ENCODE measurements at regions not wholly inside any gene's neighbourhood (a gene's known extent, or its start where the extent isn't known, plus 50 kb on each side); places are given as distances from the start of the nearest gene placed in this dataset.

DNA sequence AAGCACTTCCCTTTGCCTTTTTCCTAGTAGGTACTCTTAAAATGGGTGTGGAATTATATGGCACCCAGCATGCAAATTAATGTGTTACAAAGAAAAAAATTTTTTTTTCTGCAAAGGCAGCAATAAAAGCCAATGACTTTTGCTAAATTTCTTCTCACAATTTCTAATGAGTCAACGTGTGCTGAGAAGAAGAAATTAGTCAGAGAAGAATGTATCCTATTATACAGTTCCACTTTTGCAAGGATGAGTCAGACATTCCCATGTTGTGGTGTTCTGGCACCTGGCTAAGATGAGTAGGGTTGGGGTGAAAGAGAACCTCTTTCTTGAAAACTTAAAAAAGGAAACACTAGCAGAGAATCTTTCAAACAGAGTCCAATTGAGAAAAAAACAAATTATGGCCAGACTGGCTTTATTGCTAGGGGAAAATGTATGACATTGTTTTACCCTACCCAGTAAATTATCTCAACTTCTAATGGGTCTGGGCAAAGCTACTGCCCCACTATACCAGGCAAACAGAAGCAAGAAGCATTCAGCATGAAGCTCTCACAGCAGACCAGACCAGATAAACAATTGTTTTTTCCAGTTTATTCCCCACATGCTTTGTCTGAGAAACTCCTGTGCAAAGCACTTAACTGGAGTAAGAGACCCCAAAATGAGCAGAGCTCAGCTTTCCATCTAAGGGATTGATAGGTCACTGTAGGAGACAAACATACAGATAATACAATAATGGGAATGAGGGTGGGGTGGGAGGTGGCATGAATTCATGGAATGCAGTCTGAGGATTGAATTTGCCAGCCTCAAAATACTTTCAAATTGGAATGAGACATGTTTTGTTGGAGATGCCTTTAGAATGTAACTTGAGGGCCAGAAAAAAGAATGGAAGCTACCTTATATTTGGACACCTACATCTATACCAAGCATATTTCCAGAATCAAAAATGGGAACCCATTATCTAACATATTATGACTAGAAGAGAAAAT lies 220.8 kb upstream of the RFX3 start:
- no peak for TF ChIP-seq ETV6 (conservative IDR thresholded peaks at IDR 0.05 in 1 of 2, IDR thresholded peaks at IDR 0.05 in 1 of 2; ENCODE audit: borderline replicate concordance in 1 of 2, low read depth in 1 of 2)
- peak; percentile 42 for TF ChIP-seq BCL3 (IDR thresholded peaks at IDR 0.05; ENCODE audit: borderline replicate concordance, insufficient read depth, low read depth, low read length, poor library complexity, severe bottlenecking)
- Histone ChIP-seq H3K4me3 (no peak overlapping the region), H3K79me2 (ENCODE audit: control insufficient read depth, insufficient read depth, low read length) (no peaks in the 10 kb centered on the region), H3K36me3 (ENCODE audit: control insufficient read depth in 2 of 2, insufficient read depth in 2 of 2, low read length in 1 of 2) (no peaks in the 10 kb centered on the region), H4K20me1 (ENCODE audit: control insufficient read depth, insufficient read depth) (no peaks in the 10 kb centered on the region), H3K4me2 (ENCODE audit: control insufficient read depth, insufficient read depth) (no peak overlapping the region), H3K4me1 (ENCODE audit: control insufficient read depth, insufficient read depth, low read length) (no peaks in the 10 kb centered on the region), H3K9ac (ENCODE audit: control insufficient read depth, insufficient read depth, low read length) (no peak overlapping the region), H3K27me3 (replicated peaks in 1 of 2; ENCODE audit: control insufficient read depth in 2 of 2, insufficient read depth in 2 of 2, low read length in 1 of 2) (peaks cover 0 to 2% of the 10 kb centered on the region in 2 experiments; a peak in 1 of 4 replicates), H3K9me3 (replicated peaks; ENCODE audit: control insufficient read depth, insufficient read depth, low read length) (no peaks in the 10 kb centered on the region), H2AFZ (ENCODE audit: control insufficient read depth, low read depth, low read length) (no peak overlapping the region), H3K27ac (ENCODE audit: control insufficient read depth, insufficient read depth) (no peak overlapping the region)
- intact Hi-C loops (cut with micrococcal nuclease; ENCODE audit: unreplicated experiment) (no loop called here), in situ Hi-C loops (cut with MboI) (no loop called here)
- CTCF ChIA-PET: no interaction called here
- WGBS (ENCODE audit: insufficient coverage, insufficient replicate concordance, low lambda C conversion rate, missing lambda C conversion rate): 0% methylated on average over 1 of the region's 1 CpG
- ATAC-seq (no peak), FAIRE-seq (no peak), DNase-seq (ENCODE audit: low read depth, low spot score) (no peak)
- SMC1A ChIA-PET (ENCODE audit: uncharacterized antibody, unreplicated experiment): no interaction called here
- POLR2A ChIA-PET: no interaction called here
- no TSS peak for BruUV-seq (replicated peaks)
- RAD21 ChIA-PET (ENCODE audit: unreplicated experiment): no interaction called here

DNA sequence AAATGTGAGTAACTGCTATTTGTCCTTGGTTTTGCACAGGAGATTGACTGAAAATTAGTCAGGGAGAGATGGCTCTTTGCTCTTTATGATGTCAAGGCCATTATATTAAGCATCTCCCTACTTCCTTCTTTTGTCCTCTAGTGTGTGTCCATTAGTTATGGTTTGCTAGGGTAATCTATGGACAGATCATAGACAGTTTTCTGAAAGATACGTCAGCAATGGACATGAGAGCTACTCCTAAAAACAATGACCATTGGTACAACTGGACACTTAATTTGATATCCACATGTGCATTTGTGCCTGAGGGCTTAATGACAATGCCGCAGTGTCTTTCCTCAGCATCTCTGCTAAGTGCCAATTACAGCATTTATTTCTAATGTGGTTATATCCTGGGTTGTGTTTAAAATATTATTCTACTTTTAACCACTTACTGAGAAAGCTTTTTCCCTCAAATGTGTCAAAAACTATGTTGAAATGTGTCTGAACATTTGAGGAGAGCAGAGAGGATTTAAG lies 218.2 kb upstream of the RFX3 start:
- no peak for DNase-seq (ENCODE audit: low read depth, low spot score)

More for the DNA sequence above, 218.2 kb upstream of the RFX3 start:
- H2AFZ ChIP-seq (ENCODE audit: control insufficient read depth, low read depth, low read length): no peak overlapping the region
- H3K27ac ChIP-seq (ENCODE audit: control insufficient read depth, insufficient read depth): no peak overlapping the region
- no peaks in the 10 kb centered on the region for H3K9me3 ChIP-seq (replicated peaks; ENCODE audit: control insufficient read depth, insufficient read depth, low read length)
- H3K79me2 ChIP-seq (ENCODE audit: control insufficient read depth, insufficient read depth, low read length): no peaks in the 10 kb centered on the region
- BruUV-seq (replicated peaks): no TSS peak
- ChIA-PET RAD21 (ENCODE audit: unreplicated experiment) (no interaction called here), POLR2A (no interaction called here), CTCF (no interaction called here), SMC1A (ENCODE audit: uncharacterized antibody, unreplicated experiment) (interaction anchor here (1.1 kb wide), 1 partner anchor 16 kb away, joined by 6 read pairs; no protein-coding TSS in a partner anchor)
- H3K4me1 ChIP-seq (ENCODE audit: control insufficient read depth, insufficient read depth, low read length): no peaks in the 10 kb centered on the region
- no peak overlapping the region for H3K4me2 ChIP-seq (ENCODE audit: control insufficient read depth, insufficient read depth)
- ATAC-seq (no peak), FAIRE-seq (no peak)
- in situ Hi-C loops (cut with MboI): no loop called here
- H3K27me3 ChIP-seq (replicated peaks in 1 of 2; ENCODE audit: control insufficient read depth in 2 of 2, insufficient read depth in 2 of 2, low read length in 1 of 2): peaks cover 0 to 2% of the 10 kb centered on the region in 2 experiments; a peak in 1 of 4 replicates
- no peak overlapping the region for H3K9ac ChIP-seq (ENCODE audit: control insufficient read depth, insufficient read depth, low read length)
- H4K20me1 ChIP-seq (ENCODE audit: control insufficient read depth, insufficient read depth): no peaks in the 10 kb centered on the region
- 27% methylated on average over 2 of the region's 2 CpGs for WGBS (ENCODE audit: insufficient coverage, insufficient replicate concordance, low lambda C conversion rate, missing lambda C conversion rate)
- H3K4me3 ChIP-seq: no peak overlapping the region
- intact Hi-C loops (cut with micrococcal nuclease; ENCODE audit: unreplicated experiment): no loop called here
- H3K36me3 ChIP-seq (ENCODE audit: control insufficient read depth in 2 of 2, insufficient read depth in 2 of 2, low read length in 1 of 2): no peaks in the 10 kb centered on the region
- TF ChIP-seq, protein P1, sequence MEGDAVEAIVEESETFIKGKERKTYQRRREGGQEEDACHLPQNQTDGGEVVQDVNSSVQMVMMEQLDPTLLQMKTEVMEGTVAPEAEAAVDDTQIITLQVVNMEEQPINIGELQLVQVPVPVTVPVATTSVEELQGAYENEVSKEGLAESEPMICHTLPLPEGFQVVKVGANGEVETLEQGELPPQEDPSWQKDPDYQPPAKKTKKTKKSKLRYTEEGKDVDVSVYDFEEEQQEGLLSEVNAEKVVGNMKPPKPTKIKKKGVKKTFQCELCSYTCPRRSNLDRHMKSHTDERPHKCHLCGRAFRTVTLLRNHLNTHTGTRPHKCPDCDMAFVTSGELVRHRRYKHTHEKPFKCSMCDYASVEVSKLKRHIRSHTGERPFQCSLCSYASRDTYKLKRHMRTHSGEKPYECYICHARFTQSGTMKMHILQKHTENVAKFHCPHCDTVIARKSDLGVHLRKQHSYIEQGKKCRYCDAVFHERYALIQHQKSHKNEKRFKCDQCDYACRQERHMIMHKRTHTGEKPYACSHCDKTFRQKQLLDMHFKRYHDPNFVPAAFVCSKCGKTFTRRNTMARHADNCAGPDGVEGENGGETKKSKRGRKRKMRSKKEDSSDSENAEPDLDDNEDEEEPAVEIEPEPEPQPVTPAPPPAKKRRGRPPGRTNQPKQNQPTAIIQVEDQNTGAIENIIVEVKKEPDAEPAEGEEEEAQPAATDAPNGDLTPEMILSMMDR (IDR thresholded peaks at IDR 0.05 in 2 of 3, conservative IDR thresholded peaks at IDR 0.05 in 1 of 3; ENCODE audit: control insufficient read depth in 2 of 3, extremely low read depth in 1 of 3, insufficient read depth in 1 of 3, low read depth in 3 of 3, low read length in 3 of 3): no peak
- TF ChIP-seq RB1 (IDR thresholded peaks at IDR 0.05; ENCODE audit: borderline replicate concordance): no peak
- TF ChIP-seq RELA (IDR thresholded peaks at IDR 0.05; ENCODE audit: borderline replicate concordance, partially characterized antibody): no peak
- TF ChIP-seq ZNF24 (IDR thresholded peaks at IDR 0.05): no peak
- TF ChIP-seq POU2F2 (IDR thresholded peaks at IDR 0.05; ENCODE audit: borderline replicate concordance, low read depth, low read length): no peak
